MM.1S (cell line): ENCODE measurements at regions not wholly inside any gene's neighbourhood (a gene's known extent, or its start where the extent isn't known, plus 50 kb on each side); places are given as distances from the start of the nearest gene placed in this dataset.

Experiments
- DNase-seq: peaks from one replicate; pipeline ENCODE4 v3.0.0-alpha.2; 2015
- H2AFZ ChIP-seq: fragments of 300-600 bp; sonication (generic); 2 replicates; pipeline ENCODE4 v1.6.0; 2016; ENCODE audit warnings: antibody characterized with exemption, low read length
- H3F3A ChIP-seq: fragments of 300-600 bp; sonication (generic); 2 replicates; pipeline ENCODE4 v1.6.1; 2016; ENCODE audit warnings: mild to moderate bottlenecking, antibody characterized with exemption, low read length, moderate library complexity, mixed read lengths; ENCODE audit not compliant: insufficient read depth
- H3K27ac ChIP-seq: fragments of 300-600 bp; sonication (generic); 2 replicates; pipeline ENCODE4 v1.5.1; 2016; ENCODE audit warnings: mild to moderate bottlenecking, low read length
- H3K27me3 ChIP-seq: fragments of 300-600 bp; sonication (generic); replicated peaks from 2 replicates; pipeline ENCODE4 v1.6.0; 2016; ENCODE audit warnings: low read length; ENCODE audit not compliant: insufficient read depth
- H3K36me3 ChIP-seq: fragments of 300-600 bp; sonication (generic); replicated peaks from 2 replicates; pipeline ENCODE4 v1.6.1; 2016; ENCODE audit warnings: mild to moderate bottlenecking, low read length, mixed read lengths; ENCODE audit not compliant: insufficient read depth
- H3K4me1 ChIP-seq: fragments of 300-600 bp; sonication (generic); 2 replicates; pipeline ENCODE4 v1.6.1; 2016; ENCODE audit warnings: low read length, mixed read lengths
- H3K4me2 ChIP-seq: fragments of 300-600 bp; sonication (generic); 2 replicates; pipeline ENCODE4 v1.6.0; 2016; ENCODE audit warnings: low read depth, low read length
- H3K4me3 ChIP-seq: fragments of 300-600 bp; sonication (generic); 2 replicates; pipeline ENCODE4 v1.5.1; 2016; ENCODE audit warnings: low read length, mixed read lengths
- H3K79me2 ChIP-seq: fragments of 300-600 bp; sonication (generic); 2 replicates; pipeline ENCODE4 v1.6.1; 2016; ENCODE audit warnings: mixed run types, low read length, mixed read lengths
- H3K9ac ChIP-seq: fragments of 300-600 bp; sonication (generic); 2 replicates; pipeline ENCODE4 v1.6.1; 2016; ENCODE audit warnings: low read length, mixed read lengths
- H3K9me2 ChIP-seq: fragments of 300-600 bp; sonication (generic); replicated peaks from 2 replicates; pipeline ENCODE4 v1.6.1; 2016; ENCODE audit warnings: mild to moderate bottlenecking, low read length, mixed read lengths; ENCODE audit not compliant: insufficient read depth
- H3K9me3 ChIP-seq: fragments of 300-600 bp; sonication (generic); replicated peaks from 2 replicates; pipeline ENCODE4 v1.6.1; 2016; ENCODE audit warnings: mild to moderate bottlenecking, low read length, mixed read lengths; ENCODE audit not compliant: insufficient read depth
- H4K20me1 ChIP-seq: fragments of 300-600 bp; sonication (generic); 2 replicates; pipeline ENCODE4 v1.6.1; 2016; ENCODE audit warnings: mild to moderate bottlenecking, low read length, moderate library complexity, mixed read lengths; ENCODE audit not compliant: insufficient read depth
- EZH2 ChIP-seq: fragments of 300-600 bp; sonication (generic); optimal IDR thresholded peaks from 2 replicates; pipeline ENCODE3; 2017; ENCODE audit warnings: low read depth, mild to moderate bottlenecking, antibody characterized with exemption, low read length, mixed read lengths
- EZH2phosphoT487 ChIP-seq: fragments of 300-600 bp; sonication (generic); IDR thresholded peaks from 2 replicates; pipeline ENCODE4 v1.6.1; 2018; ENCODE audit warnings: antibody characterized with exemption, low read length
- TF ChIP-seq, protein P1 (sequence below): fragments of 300-600 bp; sonication (generic); IDR thresholded peaks from 2 replicates; pipeline ENCODE4 v1.5.1; 2016; ENCODE audit warnings: antibody characterized with exemption, low read length, mixed read lengths

DNA sequence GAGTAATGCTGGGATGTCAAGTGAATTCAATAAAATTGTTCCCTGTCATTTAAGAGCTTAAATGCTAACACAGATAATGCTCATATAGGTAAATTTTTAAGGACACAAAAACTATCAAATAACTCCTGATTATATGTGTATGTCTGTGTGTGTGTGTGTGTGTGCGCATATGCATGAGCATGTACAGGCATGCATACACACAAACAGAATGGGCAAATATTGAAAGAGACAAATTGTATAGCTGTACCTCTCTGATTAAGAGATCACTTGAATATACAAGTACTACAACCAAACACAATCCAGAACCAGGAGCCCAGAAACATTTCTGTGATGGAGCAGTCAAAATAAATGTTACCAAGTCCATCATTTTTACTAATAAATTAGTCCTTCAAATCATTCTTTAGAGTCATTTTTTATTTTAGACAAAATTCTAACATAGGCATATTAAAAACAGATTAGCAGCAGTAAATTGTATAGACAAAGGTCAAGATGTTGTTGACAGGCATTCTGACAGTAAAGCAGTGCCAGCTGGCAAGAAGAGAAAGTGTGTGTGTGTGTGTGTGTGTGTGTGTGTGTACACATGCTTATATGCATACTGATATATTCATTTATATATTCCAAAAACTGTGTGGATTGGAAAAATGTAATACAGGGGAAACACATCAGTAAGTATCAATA lies 145.3 kb downstream of the CD47 start:
- H4K20me1 ChIP-seq: no peaks in the 10 kb centered on the region
- DNase-seq: no peak
- H3F3A ChIP-seq: no peaks in the 10 kb centered on the region
- H3K9me2 ChIP-seq: no peaks in the 10 kb centered on the region
- no peaks in the 10 kb centered on the region for H3K27me3 ChIP-seq
- no peaks in the 10 kb centered on the region for H3K36me3 ChIP-seq
- H3K79me2 ChIP-seq: no peaks in the 10 kb centered on the region
- no peak overlapping the region for H3K9ac ChIP-seq
- no peaks in the 10 kb centered on the region for H3K4me1 ChIP-seq
- no peak overlapping the region for H3K4me3 ChIP-seq
- H2AFZ ChIP-seq: no peak overlapping the region
- no peaks in the 10 kb centered on the region for H3K9me3 ChIP-seq
- H3K4me2 ChIP-seq: no peak overlapping the region
- no peak overlapping the region for H3K27ac ChIP-seq
- TF ChIP-seq, protein P1, sequence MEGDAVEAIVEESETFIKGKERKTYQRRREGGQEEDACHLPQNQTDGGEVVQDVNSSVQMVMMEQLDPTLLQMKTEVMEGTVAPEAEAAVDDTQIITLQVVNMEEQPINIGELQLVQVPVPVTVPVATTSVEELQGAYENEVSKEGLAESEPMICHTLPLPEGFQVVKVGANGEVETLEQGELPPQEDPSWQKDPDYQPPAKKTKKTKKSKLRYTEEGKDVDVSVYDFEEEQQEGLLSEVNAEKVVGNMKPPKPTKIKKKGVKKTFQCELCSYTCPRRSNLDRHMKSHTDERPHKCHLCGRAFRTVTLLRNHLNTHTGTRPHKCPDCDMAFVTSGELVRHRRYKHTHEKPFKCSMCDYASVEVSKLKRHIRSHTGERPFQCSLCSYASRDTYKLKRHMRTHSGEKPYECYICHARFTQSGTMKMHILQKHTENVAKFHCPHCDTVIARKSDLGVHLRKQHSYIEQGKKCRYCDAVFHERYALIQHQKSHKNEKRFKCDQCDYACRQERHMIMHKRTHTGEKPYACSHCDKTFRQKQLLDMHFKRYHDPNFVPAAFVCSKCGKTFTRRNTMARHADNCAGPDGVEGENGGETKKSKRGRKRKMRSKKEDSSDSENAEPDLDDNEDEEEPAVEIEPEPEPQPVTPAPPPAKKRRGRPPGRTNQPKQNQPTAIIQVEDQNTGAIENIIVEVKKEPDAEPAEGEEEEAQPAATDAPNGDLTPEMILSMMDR: no peak
- TF ChIP-seq EZH2 (no peak), EZH2phosphoT487 (no peak)

DNA sequence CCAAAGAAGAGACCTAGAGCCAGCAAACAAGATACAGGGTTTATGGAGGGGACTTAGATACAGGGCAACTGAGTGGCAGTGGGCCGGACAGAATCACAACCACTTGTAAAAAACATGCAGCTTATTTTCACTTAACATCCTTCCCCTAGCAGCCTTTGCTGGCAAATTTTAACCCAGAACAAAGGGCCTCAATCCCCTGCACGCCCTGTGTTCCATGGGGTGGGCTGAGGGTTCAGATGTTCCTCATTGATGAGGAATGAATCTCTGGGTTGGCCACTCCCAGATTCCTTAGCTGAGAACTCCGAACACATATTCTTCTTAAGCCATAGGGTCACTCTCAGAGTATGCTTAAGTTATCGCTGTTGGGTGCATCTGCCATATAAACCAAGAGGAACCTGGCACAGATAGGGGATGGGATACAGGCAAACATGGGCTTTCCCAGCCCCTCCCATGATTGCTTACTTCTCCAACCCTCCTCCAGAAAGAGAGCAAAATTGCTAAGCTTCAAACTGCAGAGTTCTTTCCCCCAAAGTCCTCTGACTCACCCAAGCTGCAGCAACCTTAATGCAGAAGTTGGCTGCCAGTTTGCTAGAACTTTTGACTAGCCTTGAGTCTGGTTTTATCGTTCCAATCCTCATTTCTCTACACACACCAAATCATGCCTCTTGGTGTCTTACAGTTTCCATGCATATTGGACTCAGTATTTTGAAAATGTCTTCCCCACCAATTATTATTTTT lies 146.9 kb downstream of the CD47 start:
- no peak for DNase-seq
- Histone ChIP-seq H2AFZ (no peak overlapping the region), H3K4me3 (no peak overlapping the region), H3F3A (no peaks in the 10 kb centered on the region), H3K9me2 (no peaks in the 10 kb centered on the region), H4K20me1 (no peaks in the 10 kb centered on the region), H3K79me2 (no peaks in the 10 kb centered on the region), H3K9ac (no peak overlapping the region), H3K9me3 (no peaks in the 10 kb centered on the region), H3K4me2 (no peak overlapping the region), H3K36me3 (no peaks in the 10 kb centered on the region), H3K4me1 (no peaks in the 10 kb centered on the region), H3K27me3 (no peaks in the 10 kb centered on the region), H3K27ac (no peak overlapping the region)
- TF ChIP-seq, protein P1: no peak
- TF ChIP-seq EZH2phosphoT487: no peak
- TF ChIP-seq EZH2: no peak

DNA sequence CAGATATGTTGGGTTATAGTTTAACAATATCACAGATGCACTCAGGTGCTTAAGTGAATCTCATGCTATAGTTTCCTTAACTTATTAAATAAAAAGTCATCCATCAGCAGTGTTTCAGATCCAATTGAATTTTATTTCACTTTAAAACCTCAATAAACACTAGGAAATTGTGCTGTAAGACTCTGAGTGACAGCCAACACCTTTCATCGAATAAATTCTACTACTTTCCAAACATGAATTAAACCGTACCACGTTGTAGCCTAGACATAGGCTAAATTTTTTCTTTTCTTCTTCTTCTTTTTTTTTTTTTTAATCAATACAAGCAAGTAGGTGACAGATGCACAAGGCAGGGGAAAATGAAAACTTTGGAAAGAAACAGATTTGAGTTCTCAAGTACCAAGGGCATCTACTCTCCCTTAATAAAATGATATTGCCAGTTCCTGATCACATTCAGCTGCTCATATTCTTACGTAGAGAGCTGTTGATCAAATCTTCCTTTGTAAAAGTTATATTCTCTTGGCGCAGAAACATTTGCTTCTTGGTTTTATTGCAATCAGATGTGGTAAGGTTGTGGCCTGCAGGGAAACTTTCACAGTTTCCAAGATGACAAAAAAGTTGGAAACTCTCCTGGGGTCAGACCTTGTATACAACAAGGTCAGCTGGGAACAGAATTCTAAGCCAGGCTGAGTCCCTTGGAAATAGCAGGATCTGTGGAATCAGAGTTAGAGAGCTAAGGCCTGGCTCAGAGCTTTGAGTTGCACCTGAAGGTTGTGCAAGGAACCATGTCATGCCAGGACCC lies 147.7 kb downstream of the CD47 start:
- no peak overlapping the region for H3K4me3 ChIP-seq
- H3K4me1 ChIP-seq: no peaks in the 10 kb centered on the region
- TF ChIP-seq EZH2 (no peak), EZH2phosphoT487 (no peak)
- TF ChIP-seq, protein P1: no peak
- no peak overlapping the region for H2AFZ ChIP-seq
- no peaks in the 10 kb centered on the region for H3K79me2 ChIP-seq
- H3K9ac ChIP-seq: no peak overlapping the region
- H3K27me3 ChIP-seq: no peaks in the 10 kb centered on the region
- H3K36me3 ChIP-seq: no peaks in the 10 kb centered on the region
- DNase-seq: no peak
- no peaks in the 10 kb centered on the region for H3K9me2 ChIP-seq
- H3K9me3 ChIP-seq: no peaks in the 10 kb centered on the region
- H3K27ac ChIP-seq: no peak overlapping the region
- H4K20me1 ChIP-seq: no peaks in the 10 kb centered on the region
- no peak overlapping the region for H3K4me2 ChIP-seq
- no peaks in the 10 kb centered on the region for H3F3A ChIP-seq
